ENCODE measurements at regions not wholly inside any gene's neighbourhood (a gene's known extent, or its start where the extent isn't known, plus 50 kb on each side); places are given as distances from the start of the nearest gene placed in this dataset.

DNA sequence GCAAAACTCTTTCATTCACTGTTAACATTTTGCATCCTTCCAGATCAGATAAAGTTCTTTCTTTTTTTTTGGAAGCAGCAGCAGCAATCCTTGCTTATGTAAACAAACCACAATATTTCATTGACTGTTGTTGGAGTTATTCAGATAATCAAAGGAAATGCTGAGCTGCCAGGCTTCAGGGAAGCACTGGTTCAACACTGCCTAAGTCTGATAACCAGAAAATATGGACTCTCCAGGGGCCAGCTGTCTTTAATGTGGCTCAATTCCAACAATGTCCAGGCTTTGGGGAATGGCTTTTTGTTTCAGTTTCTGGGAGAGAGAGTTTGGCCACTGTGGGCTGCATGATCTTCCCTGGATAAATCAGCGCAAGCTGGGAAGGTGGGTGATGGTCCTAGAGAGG lies 354.3 kb downstream of the AKAIN1 start:
- TF ChIP-seq, protein P1, sequence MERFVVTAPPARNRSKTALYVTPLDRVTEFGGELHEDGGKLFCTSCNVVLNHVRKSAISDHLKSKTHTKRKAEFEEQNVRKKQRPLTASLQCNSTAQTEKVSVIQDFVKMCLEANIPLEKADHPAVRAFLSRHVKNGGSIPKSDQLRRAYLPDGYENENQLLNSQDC (CRISPR knock-in tag; IDR thresholded peaks at IDR 0.05): no peak
- TF ChIP-seq DPF2 (IDR thresholded peaks at IDR 0.05) (no peak), NFYB (IDR thresholded peaks at IDR 0.05; ENCODE audit: extremely low read depth, insufficient read length) (no peak), SRSF3 (IDR thresholded peaks at IDR 0.05; ENCODE audit: insufficient read depth, low read length) (no peak), ZC3H11A (IDR thresholded peaks at IDR 0.05; ENCODE audit: low read depth, low read length) (no peak)
- TF ChIP-seq, protein P2, sequence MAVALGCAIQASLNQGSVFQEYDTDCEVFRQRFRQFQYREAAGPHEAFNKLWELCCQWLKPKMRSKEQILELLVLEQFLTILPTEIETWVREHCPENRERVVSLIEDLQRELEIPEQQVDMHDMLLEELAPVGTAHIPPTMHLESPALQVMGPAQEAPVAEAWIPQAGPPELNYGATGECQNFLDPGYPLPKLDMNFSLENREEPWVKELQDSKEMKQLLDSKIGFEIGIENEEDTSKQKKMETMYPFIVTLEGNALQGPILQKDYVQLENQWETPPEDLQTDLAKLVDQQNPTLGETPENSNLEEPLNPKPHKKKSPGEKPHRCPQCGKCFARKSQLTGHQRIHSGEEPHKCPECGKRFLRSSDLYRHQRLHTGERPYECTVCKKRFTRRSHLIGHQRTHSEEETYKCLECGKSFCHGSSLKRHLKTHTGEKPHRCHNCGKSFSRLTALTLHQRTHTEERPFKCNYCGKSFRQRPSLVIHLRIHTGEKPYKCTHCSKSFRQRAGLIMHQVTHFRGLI (CRISPR knock-in tag; IDR thresholded peaks at IDR 0.05): no peak
- H3K9ac ChIP-seq (ENCODE audit: insufficient read depth in 1 of 2, low read depth in 2 of 2, low read length in 2 of 2): no peak overlapping the region
- no peak for DNase-seq (ENCODE audit: extremely low read depth in 1 of 4, low spot score in 3 of 4)
- H3K79me2 ChIP-seq (ENCODE audit: control insufficient read depth, insufficient read depth, low read length): no peaks in the 10 kb centered on the region
- H3K4me2 ChIP-seq (ENCODE audit: insufficient read depth, low read length): no peak overlapping the region
- H3K4me3 ChIP-seq: no peak overlapping the region
- no TSS peak for BruUV-seq (replicated peaks)
- no peaks in the 10 kb centered on the region for H3K36me3 ChIP-seq (ENCODE audit: control insufficient read depth, insufficient read depth, low read length)
- ChIA-PET CTCF (ENCODE audit: low intra/inter-chr PET ratio) (no interaction called here), POLR2A (no interaction called here)
- no peaks in the 10 kb centered on the region for H4K20me1 ChIP-seq (replicated peaks; ENCODE audit: control insufficient read depth, insufficient read depth, low read length)
- FAIRE-seq: no peak
- 0% methylated on average over 1 of the region's 1 CpG for WGBS (ENCODE audit: insufficient coverage, low coverage, missing lambda C conversion rate)
- peaks cover 3% of the 10 kb centered on the region for H3K9me3 ChIP-seq (replicated peaks; ENCODE audit: control insufficient read depth, insufficient read depth, low read depth, low read length)
- intact Hi-C loops (cut with micrococcal nuclease) (no loop called here), in situ Hi-C loops (cut with MboI) (no loop called here)
- H2AFZ ChIP-seq (ENCODE audit: low read depth, low read length): no peak overlapping the region
- H3K4me1 ChIP-seq (replicated peaks in 1 of 2; ENCODE audit: control insufficient read depth in 2 of 2, insufficient read depth in 2 of 2, low read length in 2 of 2): no peaks in the 10 kb centered on the region
- H3K27ac ChIP-seq (ENCODE audit: extremely low read depth, low read depth, low read length): no peak overlapping the region
- no peaks in the 10 kb centered on the region for H3K9me1 ChIP-seq (ENCODE audit: control insufficient read depth, insufficient read depth, low read length)
- no peak for ATAC-seq
- H3K27me3 ChIP-seq (ENCODE audit: control insufficient read depth in 2 of 2, insufficient read depth in 2 of 2, low read length in 2 of 2): no peaks in the 10 kb centered on the region
